Stimulated activated CD4-positive, alpha-beta T cell treated with anti-CD3 and anti-CD28 coated beads, TNF-alpha, amount 100 ng/mL, for 48 hours (primary cell): ENCODE measurements at regions not wholly inside any gene's neighbourhood (a gene's known extent, or its start where the extent isn't known, plus 50 kb on each side); places are given as distances from the start of the nearest gene placed in this dataset.
A peak's percentile ranks its signal among the peaks of the same experiment; 100 is the strongest.
"Not testable (repeated sequence)": the region's sequence is repeated elsewhere in the genome, so short reads cannot be mapped to it uniquely, and the experiment has no call there.

Experiments used
- DNase-seq, 3 donors: peaks; one replicate each; pipeline ENCODE4 v3.0.0-alpha.2; 2020; ENCODE audit warnings: low read depth in 3 of 3

- DNase-seq: no peak
These were observed 176.1 kb upstream of the SLC38A2 start for GRCh38 chr12:46548605-46549071.

- no peak for DNase-seq
These were observed 175.1 kb upstream of the SLC38A2 start for GRCh38 chr12:46547421-46548354.

- no peak for DNase-seq
These were observed 174.2 kb upstream of the SLC38A2 start for GRCh38 chr12:46546634-46547273.

- not testable (repeated sequence) for DNase-seq
These were observed 170.8 kb upstream of the SLC38A2 start for GRCh38 chr12:46543378-46543795.

DNA sequence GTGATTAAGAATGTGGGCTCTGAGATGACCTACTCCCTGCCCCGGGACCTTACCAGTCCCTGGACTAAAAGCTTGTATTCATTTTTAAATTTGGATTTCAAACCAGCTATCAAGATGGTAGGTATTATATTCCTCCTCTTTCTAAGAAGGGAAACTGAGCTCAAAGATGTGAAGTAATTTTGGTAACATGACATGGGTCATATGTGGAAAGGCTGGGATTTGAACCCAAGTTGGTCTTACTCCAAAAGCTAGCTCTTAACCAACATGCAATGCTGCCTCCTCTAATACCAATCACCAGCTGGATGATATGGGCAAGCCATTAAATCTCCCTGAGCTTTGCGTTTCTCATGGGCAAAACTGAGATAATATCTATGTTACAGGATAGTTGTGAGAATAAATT lies 166.4 kb upstream of the SLC38A2 start:
- no peak for DNase-seq

DNA sequence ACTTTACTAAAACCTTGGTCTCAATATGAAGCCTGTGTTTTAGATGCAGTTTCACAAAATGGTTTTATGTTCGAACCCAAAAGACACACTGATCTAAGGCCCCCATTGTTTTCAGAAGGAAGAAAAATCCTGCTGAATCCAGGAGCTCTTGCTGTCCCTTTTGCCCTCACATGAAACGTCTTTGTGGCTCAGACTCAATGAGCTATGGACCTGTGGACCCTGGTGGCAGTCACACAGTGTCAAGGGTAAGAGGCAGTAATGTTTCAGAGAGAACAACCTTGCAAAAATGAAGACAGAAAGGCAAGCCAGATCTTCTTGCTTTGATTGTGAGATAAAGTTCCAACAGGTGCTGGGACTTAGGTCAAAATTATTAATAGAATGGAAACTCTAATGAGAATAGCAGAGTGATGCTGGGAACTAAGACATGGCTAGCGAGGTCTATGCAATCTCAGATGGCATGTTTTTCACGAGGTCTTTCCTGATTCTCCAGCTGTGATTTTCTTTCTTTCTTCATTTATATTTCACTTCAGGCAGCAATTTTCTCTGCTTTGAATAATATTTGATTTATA lies 164.9 kb upstream of the SLC38A2 start:
- no peak for DNase-seq

- DNase-seq: not testable (repeated sequence)
These were observed 163.7 kb upstream of the SLC38A2 start for GRCh38 chr12:46536316-46536715.

- no peak for DNase-seq
These were observed 163.3 kb upstream of the SLC38A2 start for GRCh38 chr12:46535907-46536306.

DNA sequence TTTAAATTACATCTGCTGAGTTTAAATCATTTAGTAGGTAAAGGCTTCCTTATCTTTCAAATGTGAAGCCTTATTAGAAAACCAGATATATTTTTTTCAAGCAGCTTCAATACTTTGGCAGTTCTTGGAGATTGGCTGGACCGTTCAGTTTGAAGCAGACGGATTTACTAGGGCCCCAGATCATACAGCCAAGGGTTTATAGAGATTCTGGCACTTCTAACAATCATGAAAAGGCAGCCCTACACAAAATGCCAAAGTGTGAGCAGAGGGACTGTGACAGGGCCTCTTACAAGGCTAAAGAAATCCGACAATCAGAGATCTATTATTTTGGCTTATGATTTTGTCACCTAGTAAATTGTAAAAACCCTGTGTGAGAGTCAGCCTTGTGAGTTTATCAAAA lies 162.8 kb upstream of the SLC38A2 start:
- DNase-seq: no peak

DNA sequence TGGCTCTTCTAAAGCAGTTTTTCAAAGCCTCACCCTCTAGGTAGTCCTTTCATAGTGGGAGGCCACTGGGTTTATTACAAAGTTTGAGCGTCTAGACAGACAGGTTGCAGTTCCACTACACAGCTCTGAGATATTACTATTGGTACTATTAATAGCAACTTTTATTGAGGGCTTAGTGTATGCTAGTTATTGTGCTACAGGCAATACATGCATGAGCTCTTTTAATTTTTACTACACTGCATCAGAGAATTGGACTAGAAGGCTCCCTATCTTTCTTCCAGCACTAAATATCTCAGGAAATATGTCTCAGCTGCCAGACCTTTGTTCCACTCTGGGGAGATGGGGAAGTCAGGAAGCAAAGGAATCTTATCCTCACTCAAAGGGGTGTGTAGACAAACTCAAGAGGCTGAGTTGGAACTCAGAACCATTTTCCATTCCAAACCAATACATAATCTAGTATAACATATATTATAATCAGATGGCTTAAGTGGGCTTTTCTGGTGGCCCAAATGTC lies 161.8 kb upstream of the SLC38A2 start:
- no peak for DNase-seq

DNA sequence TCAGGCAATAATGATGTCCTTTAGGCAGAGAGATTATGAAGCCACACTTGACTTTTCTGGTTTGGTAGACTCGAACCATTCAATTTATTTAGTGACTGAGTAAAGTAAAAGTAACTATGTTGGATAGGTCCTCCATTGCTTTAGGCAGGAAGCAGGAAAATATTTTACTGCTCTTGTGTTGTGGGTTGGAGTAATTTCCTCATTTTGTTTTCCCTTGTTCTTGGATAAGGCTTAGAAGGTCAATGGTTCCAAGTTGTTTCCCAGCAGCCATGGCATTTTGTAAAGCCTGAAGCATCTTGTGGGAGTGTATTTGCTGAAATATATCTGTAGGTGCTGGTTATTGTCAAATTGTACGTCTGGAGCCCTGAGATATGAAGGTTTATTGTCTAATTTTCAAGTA lies 161.2 kb upstream of the SLC38A2 start:
- no peak for DNase-seq

GRCh38 chr12:46531804-46532203 lies 159.2 kb upstream of the SLC38A2 start:
- no peak for DNase-seq

- DNase-seq: no peak
These were observed 158.6 kb upstream of the SLC38A2 start for GRCh38 chr12:46531059-46531785.

- no peak for DNase-seq
These were observed 157.9 kb upstream of the SLC38A2 start for GRCh38 chr12:46530373-46531056.

DNA sequence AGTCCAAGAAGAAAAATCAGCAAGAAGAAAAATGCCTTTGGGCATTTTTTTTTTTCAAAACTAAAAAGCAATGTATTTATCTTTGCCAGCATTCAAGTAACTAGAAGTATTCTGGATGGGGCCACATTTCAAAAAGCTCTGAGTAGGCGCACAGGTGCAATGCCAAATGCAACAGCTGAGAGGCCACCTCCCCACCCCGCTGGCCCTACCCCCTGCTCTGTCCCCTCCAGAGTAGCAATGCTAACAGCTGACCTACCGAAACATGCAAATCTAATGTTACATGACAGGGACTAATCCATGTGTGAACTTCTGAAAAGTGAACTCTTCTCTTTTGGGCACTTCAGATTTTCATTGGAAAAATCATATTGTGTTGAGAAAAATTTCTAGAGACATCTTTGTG lies 153.7 kb upstream of the SLC38A2 start:
- DNase-seq: no peak

GRCh38 chr12:46524778-46525177 lies 152.2 kb upstream of the SLC38A2 start:
- no peak for DNase-seq

DNA sequence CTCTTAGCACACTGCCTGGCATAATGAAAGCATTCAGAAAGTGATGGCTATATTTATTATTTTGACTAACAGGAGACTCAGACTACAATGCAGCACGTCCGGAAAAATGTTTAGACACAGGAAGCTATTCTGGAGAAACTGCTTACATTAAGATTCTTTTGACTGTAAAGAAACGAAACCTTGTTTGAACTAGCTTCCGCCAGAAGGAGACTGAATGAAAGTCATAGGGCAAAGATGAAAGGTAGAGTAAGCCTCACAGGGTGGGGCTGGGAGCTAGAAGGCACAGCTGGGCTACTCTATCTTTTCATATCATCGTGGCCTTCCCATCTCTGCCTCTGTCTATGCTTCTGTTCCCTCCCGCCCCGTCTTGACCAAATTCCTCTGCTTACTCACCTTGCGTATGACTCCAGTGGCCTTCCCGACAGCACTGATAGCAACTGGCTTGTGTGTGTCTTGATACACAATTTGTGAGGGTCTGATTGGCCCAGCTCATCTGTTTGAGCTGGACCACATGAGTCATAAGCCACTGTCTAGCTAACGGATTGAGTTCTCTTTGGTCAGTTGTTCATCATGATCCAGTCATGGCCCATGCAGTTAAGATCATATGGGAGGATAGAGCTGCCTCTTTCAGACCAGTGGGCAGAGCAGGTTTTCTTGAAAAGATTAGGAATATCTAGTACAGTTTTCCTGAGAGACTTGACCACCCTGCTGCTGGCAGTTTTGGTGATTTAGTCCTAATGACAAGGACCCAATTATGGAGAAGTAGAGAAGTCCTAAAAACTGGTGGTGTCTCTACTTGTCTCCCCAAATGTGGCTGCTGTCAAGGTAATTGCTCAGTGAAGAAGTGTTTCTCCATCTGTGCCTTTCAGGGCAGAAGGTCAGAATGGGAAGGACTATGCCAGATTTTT lies 151.5 kb upstream of the SLC38A2 start:
- DNase-seq: peak in 1 of 3 donors; percentile 36

DNA sequence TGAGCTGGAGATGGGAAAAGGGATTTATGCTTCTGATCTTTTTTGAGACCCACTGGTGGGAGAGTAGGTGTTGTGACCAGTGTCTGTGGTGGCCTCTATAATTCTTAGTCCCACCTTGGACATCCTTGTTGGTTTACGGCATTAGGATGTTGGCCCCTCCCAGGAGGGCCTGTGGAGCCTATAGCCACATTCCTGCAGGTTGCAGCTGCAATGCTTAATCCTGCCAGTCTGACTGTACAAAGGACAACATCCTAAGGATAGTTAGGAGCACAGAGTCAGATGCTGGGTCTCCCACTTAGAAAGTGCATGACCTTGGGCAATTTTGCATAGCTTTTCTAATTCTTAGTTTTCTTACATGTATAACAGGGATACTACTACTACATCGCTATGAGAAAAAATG lies 150.9 kb upstream of the SLC38A2 start:
- no peak for DNase-seq

GRCh38 chr12:46522071-46522470 lies 149.5 kb upstream of the SLC38A2 start:
- DNase-seq: no peak

- no peak for DNase-seq
These were observed 148.6 kb upstream of the SLC38A2 start for GRCh38 chr12:46521145-46521544.
